COLO668 (cell line): ENCODE measurements at regions not wholly inside any gene's neighbourhood (a gene's known extent, or its start where the extent isn't known, plus 50 kb on each side); places are given as distances from the start of the nearest gene placed in this dataset.

Source experiments
- DNase-seq: peaks from one replicate; lab custom pipeline; 2025; ENCODE audit not compliant: unreplicated experiment; lab: John Stamatoyannopoulos, UW

DNA sequence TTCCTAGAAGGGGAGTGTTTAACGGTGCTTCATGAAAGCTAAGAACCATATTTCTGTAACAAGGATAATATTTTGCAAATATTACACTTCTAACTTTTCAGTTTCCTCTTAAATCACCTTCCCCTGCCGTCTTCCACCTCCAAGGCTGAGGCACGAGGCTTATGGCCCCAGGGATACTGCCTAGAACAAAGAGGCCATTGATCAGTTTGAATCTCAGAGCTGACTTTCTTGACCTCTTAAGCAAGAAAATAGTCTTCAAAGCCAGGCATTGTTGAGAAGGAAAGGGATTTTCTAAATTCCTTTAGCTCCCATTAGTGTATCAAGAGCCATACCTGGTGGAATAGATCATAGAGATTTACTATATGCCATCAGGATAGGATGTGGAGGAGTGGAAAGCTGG is 566.2 kb downstream of the BNC2 start:
- no peak for DNase-seq

DNA sequence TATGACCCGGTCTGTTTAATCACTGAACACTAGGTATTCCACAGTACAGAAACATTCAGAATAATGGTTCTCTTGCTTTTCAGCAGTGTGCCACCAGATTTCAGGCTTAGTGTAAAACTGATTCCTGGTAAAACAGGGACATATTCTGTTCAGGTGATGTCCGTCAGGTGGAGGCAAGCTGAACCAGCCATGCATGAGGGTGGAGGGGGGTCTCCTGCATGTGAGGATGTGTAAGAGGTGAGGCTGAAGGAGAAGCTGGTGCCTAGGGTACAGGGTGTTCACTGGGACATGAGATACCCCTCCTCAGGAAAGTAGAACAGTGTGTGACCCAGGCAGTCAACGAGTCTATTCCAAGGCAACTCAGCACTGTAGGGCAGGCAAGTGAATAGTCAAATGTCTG is 563.9 kb downstream of the BNC2 start:
- DNase-seq, result no peak

DNA sequence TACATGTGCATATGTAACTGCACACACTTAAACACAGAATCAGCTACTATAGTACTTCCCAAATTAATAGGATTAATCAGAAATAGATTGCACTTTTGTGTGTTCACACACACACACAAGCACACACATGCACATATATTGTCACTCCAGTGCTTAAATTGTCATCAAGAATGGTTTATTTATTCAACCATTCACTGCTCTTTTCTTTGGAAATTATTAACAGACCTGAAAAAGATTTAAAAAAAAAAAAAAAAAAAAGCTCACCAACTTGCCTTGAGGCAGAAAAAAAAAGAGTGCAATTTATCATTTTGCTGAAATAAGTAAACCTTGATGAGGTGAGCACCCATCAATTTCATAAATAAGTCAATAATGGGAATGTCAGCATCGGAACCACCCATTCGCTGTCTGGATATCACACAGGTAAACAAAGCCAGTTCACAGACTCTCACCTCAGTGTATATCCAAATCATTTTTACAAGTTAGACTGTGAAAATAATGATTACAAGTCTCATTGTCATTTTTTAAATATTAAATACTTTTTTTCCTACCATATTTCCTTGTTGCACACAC is 562.8 kb downstream of the BNC2 start:
- DNase-seq, result no peak

DNA sequence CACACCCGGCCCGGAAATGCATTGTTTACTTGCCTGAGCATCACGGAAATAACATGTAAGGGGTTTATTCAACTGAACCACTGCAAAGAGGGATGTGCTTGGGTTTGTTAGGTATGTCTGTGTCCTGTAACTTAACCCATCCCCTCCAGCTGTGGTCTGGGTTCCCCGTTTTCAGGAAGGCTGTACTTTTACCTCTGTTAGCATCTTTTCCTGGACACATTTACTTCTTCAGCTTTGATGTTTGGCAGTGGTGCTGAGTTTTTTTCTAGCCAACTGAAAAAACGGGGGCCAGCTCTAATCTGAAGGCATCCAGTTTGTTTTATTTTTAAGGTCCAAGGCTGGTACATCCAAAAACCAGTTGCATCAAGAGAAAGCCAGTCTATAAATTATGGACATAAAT is 561.8 kb downstream of the BNC2 start:
- no peak for DNase-seq

DNA sequence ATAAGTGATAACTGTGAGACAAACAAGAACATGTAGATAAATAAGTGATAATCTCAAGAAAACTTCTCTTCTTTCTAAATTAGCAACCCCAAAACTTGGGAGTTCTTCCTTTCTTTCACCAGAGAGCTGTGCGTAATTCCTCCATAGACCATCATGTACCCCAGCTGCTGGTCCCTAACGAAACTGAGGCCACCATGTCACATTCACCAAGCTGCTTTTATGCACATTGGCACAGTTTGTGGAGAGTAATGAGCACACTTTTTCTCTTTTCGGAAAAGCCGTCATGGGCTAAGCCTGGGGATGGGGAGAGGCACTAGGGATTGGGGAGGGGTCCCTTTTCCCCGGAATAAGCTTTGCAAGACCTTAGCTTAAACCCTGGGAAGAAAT is 561.4 kb downstream of the BNC2 start:
- DNase-seq, result no peak

DNA sequence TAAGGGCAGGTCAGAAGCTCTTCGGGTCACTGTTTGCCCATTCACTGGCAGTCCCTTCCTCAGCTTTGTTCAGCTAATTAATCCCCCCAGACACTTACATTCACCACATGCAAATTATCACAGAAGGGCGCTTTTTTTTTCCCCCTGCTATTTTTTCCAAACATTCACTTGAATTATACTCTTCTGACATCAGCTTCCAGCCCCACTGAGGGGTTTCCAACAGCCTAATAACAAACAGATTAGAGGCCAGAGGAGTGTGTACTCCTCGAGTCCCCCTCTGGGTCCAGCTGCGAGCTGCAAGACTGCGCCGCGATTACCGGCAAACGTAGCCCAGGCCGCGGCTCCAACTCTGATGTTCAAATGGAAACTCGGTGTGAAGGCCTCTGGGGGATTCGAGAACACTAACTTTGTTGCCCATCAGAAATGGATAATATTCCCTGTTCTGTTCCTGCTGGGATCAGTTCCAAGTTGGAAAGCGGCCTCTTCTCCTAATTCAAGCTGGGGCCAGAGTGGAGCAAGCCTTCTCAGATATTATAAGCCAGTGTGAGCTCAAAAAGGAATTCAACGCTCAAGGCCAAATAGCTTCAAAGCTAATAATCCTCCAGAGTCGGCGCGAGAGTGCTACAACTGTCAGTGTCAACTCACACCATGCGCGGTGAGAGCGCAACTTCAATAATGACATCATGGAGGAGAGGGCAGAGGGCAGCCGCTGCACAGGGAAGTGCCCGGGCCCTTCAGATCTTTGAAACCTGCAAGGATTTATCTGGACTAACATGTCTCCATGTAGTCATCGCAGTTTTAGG is 560.8 kb downstream of the BNC2 start:
- DNase-seq, result no peak

DNA sequence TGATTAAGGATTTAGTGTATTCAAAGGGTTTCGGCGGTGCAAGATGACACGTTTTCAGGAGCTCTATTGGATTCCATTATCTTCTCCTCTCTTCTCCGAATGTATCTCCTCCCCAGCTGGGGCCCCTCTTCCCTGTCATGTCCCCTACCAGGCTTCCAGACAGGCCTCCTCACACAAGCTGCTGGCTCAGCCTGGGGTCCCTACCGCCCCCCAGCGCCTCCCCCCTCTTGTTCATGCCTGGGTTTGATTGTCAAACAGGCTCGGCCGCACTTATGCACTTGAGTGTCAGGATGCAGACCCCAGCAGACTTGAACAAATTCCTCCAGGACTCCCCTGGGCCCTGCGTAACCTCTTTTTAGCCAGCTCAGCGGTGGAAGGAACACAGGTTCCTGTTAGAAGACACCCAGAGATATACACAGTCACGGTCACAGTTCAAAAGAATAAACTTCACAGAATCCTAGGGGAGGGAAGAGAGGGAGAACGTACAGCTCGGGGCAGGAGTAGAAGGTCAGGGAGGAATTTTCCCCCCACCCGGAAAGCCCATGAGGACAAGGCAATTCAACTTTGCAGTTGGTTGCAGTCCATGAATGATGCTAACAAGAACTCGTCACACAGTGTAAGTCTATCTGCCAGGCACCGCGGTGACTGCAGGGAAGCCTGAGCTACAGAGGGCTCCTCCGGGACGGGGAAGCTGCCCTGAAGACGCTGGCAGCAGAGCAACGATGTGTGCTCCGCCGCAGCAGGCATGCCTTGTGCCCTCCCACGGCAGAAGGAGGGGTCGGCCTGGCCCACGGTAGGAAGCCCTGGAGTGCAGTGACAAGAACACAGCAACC is 560.0 kb downstream of the BNC2 start:
- DNase-seq, result no peak

DNA sequence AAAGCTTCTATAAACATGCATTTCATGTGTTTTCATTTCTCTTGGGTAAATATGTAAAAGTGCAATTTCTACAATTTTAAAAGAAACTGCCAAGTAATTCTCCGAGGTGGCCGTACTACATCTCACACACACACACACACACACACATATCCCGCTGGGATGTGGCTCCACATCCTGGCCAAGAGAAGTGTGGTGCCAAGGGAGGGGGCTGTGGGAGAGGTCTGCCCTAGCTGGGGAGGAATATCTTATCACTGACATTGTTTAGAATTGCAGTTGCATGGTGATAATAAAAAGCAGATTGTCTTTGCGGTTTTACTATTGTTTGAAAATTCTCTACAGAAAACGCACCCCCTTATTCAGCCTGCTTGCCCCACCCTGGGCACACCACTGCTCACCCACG is 558.4 kb downstream of the BNC2 start:
- DNase-seq, result no peak

DNA sequence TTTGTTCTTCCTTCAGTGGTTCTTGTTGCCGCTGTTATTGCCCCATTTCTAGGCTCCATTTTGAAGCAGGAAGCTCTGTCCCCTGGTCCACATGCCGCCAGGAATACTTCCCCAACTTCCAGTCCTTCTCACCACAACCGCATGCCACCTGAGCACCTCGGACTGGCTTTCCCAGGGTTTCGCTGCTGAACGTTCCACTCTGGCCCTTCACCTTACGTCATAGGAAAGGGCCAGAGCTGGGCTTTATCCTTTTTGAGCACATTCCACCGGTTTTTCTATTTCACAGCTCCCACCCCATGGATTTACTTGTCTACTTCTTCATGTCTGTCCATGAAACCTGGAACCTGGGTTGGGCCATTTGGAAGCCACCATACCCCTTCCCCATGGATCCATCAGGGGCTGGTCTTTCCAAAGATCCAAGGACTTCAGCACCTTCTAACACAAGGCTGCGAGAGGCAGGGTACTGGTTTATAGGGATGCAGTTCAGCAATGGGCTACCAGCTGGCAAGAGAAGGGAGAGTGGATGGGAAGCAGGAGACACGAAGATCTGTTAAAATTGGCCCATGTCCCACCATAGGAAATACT is 557.4 kb downstream of the BNC2 start:
- no peak for DNase-seq

DNA sequence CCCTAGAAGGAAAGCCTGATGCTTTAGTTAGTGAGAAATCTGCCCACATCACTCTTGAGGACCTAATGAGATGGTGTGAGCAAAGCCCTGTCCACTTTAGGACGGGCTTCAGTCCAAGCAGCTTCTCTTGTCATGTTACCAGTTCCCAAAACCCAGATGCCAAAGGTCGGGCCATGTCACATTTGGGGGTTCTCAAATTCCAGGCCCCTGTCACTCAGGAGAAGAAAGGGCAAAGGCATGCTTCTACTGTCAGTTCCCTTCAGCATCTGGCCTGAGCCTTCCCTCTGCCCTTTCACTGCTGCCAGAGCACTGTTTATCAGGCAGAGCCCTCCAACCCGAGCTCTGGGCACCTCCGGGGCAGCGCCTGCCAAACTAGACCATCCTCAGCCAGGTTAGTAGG is 556.0 kb downstream of the BNC2 start:
- DNase-seq, result no peak

DNA sequence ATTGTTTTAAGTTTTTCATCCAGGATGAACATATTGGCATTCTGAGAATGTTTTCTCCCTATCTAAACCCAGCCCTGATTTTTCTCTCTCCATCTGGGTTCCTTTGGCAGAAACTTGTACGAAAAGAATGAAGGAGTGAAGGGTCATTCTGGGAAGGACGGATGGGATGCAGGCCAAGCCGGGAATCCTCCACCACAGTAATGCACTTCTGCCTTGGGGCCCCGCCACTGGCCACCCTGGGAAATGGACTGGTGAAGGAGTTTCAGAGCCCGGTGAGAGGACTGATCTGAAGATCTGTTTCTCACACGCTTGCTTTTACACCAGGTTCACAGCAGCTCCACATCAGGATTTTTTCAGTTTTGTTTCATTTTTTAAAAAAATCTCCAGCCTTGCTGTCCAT is 554.8 kb downstream of the BNC2 start:
- no peak for DNase-seq

DNA sequence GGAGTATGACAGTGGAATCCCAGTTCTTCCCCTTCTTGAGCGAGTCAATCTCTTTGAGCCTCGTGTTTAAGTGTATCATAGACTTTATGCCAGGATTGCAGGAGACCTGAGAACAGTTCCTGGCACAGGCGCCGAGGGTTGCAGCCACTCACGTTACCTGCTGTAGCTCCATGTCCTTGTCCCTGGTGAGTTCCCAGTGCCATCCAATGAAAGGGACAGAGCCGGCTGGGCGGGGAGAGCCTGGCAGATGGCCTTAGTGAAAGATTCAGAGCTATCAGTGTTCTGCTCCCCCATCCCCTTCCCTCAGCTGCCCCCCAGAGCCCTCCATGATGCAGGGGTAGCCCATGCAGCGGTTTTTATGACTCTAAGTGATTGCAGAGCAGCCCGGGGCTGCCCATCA is 554.0 kb downstream of the BNC2 start:
- no peak for DNase-seq

DNA sequence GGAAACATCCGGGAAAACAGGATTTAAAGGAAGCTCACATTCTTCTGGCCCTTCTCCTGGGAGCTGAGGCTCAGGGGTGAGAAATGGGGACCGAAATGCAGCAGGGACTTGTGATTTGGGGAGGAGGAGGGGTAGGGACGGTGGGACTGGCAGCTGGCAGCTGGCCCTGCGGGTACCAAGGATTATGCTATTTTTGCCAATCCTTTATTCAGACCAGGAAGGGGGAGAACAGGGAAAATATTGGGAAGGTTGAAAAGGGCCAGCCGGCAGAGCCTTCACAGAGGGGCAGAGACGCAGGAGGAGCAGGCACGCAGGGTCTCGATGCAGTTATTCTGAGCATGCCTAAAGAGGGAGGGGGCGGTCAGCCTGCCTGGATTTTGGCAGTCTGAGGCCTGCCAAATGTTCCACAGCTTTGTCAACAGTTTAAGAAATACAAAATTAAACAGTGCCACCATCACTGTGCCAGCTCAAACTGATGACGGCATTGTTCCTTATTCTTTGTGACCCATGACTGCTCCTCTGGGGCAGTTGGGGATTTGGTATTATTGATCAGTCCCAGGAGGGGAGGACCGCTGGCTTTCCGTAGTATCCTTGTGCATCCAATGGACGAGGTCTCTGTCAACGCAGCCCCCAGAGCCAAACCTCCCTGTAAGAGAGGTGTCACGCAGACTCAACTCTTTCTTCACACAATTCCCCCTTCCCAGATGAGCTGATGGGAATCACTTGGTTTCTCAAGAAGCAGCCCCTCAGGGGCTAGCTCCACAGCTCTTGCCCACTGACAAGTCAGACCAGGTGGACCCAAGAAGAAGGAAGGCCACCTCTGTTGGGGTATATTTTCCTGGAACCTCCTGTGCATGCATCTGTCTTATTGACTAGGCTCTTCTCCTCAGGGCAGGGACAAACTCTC is 553.3 kb downstream of the BNC2 start:
- no peak for DNase-seq

DNA sequence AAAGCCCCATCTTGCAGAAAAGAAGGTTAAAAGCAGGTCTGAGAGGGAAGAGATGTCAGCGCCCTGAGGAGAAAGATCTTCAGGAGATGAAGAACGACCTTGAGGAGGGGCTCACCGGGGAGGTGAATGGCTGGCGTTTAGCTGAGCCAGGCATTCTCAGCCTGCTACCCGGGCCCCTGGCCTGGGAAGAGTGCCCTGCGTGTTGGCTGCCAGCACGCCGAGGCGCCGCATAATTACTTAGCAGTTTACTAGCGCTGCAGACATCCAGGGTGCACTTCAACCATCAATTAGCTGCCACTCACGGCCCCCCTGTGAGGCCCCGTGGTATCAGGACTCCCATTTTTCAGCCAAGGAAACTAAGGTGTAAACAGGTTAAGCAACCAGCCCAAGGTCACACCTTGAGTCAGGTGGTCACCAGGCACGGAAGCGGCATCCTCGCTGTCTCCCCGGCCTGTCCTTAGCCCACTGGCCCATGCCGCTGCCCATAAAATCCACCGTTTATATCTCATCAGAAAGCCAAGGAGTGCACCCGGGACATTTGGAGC is 551.9 kb downstream of the BNC2 start:
- DNase-seq, result no peak

DNA sequence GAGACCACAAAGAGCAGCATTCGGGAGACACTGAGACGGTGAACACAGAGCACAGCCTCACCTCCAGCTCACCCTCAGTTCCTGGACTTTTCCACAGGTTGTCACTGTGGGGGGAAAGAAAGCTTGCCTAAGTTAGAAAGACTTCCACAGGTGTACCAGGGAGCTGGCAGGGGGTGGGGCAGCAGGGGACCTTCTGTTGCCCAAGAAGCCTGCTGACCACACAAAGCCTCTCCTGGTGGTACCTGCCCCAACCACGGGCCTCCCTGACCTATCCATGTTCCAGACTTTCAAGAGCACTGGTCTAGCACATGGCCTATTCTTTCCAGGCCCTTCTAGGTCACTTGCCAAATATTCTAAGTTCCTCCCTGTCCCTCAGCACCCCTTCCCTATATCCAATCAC is 550.8 kb downstream of the BNC2 start:
- DNase-seq, result no peak

DNA sequence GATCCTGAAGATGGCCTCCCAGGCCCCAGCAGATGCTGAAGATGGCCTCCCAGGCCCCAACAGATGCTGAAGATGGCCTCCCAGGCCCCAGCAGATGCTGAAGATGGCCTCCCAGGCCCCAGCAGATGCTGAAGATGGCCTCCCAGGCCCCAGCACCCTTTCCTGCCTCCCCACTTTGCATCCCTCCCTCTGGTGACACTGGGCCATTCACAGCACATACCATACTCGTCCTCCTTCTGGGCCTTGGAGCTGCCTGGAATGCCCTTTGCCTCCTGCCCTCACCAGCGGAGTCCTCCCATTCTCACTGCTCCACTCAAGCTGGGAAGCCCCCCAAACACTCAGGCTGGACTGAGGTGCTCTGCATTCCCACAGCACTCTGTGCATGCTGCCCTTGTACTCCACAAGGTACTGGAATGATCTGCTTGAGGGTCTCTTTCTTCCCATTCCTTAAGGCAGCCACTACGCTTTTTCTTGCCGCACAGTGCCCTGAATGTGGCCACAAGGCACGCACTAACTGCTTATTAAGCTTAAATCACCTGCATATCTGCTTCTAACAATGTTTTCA is 550.0 kb downstream of the BNC2 start:
- no peak for DNase-seq

DNA sequence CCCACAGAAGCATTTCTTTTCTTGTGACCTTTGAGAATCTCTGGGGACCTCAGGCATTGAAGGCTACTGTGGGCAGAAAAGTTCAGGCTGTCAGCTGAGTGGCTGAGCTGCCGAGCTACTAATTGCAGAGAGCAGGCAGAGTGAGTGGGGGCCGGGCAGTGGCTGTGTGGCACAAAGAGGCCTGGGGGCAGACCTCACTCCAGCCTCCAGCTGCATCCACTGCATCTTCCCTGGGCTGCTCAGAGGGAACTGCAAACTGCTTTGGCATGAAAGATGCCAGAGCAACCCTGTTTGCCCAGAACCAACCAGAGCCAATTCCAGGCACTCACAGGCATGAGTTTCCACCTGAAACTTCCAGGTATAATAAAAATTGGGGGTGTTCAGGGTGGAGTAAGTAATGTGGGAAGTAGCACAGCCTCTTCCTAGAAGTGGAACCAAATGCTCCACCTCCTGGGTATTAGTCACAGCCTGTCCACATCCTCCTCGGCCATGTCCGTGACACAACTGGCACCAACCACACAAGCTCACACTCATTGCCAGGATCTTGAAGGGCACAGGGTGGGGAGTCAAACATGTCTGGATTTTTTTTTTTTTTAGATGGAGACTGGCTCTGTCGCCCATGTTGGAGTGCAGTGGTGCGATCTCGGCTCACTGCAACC is 548.9 kb downstream of the BNC2 start:
- DNase-seq, result no peak

DNA sequence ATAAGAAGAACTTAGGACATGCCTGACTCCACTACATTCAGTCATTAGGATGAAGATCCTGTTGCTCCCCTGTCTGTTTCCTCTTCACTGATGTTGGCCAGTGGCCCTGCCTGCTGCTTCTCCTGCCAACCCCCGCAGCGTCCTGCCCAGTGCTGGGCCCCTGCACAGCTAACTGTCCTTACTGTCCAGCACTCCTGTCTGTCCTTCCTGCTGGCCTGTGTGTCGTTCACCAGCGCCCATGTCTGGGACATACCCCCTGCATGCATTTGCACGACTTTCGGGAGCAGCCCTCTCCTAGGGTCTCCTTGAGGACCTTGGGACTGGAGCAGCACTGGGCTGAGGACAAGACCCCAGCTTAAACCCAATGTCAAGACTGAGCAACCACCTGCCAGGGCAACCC is 547.6 kb downstream of the BNC2 start:
- DNase-seq, result no peak

DNA sequence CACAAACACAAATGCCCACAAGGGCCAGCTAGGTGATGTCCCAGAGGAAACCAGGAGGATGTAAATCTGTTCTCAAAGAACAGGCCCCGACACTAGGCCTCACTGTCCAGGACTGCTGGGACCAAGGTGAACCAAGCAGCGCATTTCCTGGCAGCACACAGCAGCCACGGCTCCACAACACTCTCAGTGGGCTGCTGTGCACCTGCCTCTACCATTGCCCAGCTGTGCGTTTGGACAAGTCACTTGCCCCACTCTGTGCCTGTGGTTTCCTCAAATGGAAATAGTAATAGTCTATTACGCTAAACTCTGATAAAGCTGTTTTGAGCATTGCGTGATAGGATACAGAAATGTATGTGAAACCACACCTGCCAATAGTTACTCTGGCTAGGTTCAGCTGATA is 544.5 kb downstream of the BNC2 start:
- no peak for DNase-seq

DNA sequence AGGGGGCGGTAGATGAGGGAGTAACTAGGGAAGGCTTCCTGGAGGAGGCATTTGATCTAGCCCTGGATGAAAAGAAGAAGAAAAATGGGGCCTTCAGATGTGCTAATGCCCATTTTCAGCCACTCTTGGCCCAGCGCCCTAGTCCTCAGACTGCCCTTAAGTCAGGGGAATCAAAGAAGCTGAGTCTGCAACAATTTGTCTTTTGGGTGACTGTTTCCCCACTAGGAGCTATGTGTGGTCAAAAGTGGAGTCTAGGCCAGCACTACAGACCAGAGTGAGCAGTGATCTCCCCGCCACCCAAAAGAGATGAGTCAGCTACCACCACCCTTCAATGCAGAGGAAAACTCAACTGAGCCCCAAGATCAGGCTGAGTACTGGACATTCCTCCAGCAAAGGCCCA is 542.1 kb downstream of the BNC2 start:
- DNase-seq, result no peak
